ENCODE measurements at regions not wholly inside any gene's neighbourhood (a gene's known extent, or its start where the extent isn't known, plus 50 kb on each side); places are given as distances from the start of the nearest gene placed in this dataset.

DNA sequence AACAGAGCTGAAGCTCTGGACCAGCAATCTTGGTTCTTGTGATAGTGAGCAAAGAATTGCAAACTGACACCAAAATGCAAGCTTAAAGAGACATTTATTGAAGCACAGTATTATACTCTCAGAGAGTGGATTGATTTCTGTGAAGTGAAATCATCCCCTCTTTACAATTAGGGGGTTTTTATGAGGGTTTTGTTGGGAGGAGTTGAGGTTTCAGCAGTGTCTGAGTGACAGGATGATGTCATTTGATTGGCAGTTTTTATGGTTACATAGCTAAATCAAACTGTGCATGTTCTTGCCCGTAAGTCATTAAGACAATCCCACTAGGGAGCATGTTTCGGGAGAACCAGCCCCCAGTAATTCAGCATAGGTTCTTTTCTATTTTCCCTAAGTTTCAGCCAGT lies 1200.5 kb downstream of the SI start:
- ChIA-PET POLR2A (ENCODE audit: low non-redundant PET) (no interaction called here), CTCF (no interaction called here)
- no peaks in the 10 kb centered on the region for H3K4me1 ChIP-seq (ENCODE audit: insufficient read depth, low read length, poor library complexity, severe bottlenecking)
- intact Hi-C loops (cut with micrococcal nuclease; ENCODE audit: unreplicated experiment), result no loop called here
- H3K27ac ChIP-seq (ENCODE audit: low read depth, low read length, poor library complexity, severe bottlenecking), result no peak overlapping the region
- H3K27me3 ChIP-seq (replicated peaks; ENCODE audit: insufficient read depth, low read depth, low read length, poor library complexity), result no peaks in the 10 kb centered on the region
- no peak for DNase-seq (ENCODE audit: low spot score)
- no TSS peak for BruUV-seq (replicated peaks)
- peaks cover 5% of the 10 kb centered on the region for H3K9me3 ChIP-seq (ENCODE audit: low read depth, low read length, poor library complexity, severe bottlenecking)
- no peak for TF ChIP-seq EZH2 (IDR thresholded peaks at IDR 0.05; ENCODE audit: borderline replicate concordance, low read depth, low read length, poor library complexity, severe bottlenecking)
- TF ChIP-seq, protein P1, sequence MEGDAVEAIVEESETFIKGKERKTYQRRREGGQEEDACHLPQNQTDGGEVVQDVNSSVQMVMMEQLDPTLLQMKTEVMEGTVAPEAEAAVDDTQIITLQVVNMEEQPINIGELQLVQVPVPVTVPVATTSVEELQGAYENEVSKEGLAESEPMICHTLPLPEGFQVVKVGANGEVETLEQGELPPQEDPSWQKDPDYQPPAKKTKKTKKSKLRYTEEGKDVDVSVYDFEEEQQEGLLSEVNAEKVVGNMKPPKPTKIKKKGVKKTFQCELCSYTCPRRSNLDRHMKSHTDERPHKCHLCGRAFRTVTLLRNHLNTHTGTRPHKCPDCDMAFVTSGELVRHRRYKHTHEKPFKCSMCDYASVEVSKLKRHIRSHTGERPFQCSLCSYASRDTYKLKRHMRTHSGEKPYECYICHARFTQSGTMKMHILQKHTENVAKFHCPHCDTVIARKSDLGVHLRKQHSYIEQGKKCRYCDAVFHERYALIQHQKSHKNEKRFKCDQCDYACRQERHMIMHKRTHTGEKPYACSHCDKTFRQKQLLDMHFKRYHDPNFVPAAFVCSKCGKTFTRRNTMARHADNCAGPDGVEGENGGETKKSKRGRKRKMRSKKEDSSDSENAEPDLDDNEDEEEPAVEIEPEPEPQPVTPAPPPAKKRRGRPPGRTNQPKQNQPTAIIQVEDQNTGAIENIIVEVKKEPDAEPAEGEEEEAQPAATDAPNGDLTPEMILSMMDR (conservative IDR thresholded peaks at IDR 0.05; ENCODE audit: low read depth, low read length), result no peak
- no peak overlapping the region for H3K4me3 ChIP-seq (ENCODE audit: low read depth, low read length, poor library complexity, severe bottlenecking)
- no peaks in the 10 kb centered on the region for H3K36me3 ChIP-seq (ENCODE audit: insufficient read depth, low read length, poor library complexity, severe bottlenecking)

DNA sequence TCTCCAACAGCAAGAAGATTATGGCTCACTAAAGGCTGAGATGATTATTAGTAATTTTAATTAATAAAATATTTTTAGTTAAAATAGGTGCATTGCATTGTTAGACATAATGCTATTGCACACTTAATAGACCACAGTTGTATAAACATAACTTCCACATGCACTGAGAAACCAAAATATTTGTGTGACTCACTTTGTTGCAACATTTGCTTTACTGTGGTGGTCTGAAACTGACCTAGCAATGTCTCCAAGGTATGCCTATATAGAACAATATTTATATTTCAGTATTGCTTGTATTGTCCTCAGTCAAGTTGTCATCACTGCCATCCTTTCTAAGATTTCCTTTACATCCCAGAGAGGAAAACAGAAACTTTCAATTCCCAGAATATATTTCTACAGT lies 1215.2 kb downstream of the SI start:
- Histone ChIP-seq H3K36me3 (ENCODE audit: insufficient read depth, low read length, poor library complexity, severe bottlenecking) (no peaks in the 10 kb centered on the region), H3K27ac (ENCODE audit: low read depth, low read length, poor library complexity, severe bottlenecking) (no peak overlapping the region), H3K4me1 (ENCODE audit: insufficient read depth, low read length, poor library complexity, severe bottlenecking) (no peaks in the 10 kb centered on the region), H3K27me3 (replicated peaks; ENCODE audit: insufficient read depth, low read depth, low read length, poor library complexity) (no peaks in the 10 kb centered on the region), H3K4me3 (ENCODE audit: low read depth, low read length, poor library complexity, severe bottlenecking) (no peak overlapping the region), H3K9me3 (ENCODE audit: low read depth, low read length, poor library complexity, severe bottlenecking) (no peaks in the 10 kb centered on the region)
- no TSS peak for BruUV-seq (replicated peaks)
- DNase-seq (ENCODE audit: low spot score), result no peak
- ChIA-PET POLR2A (ENCODE audit: low non-redundant PET) (interaction anchor here (0.6 kb wide), 1 partner anchor 1276 kb away, joined by 3 read pairs; no protein-coding TSS in a partner anchor), CTCF (no interaction called here)
- TF ChIP-seq, protein P1 (conservative IDR thresholded peaks at IDR 0.05; ENCODE audit: low read depth, low read length), result no peak
- no peak for TF ChIP-seq EZH2 (IDR thresholded peaks at IDR 0.05; ENCODE audit: borderline replicate concordance, low read depth, low read length, poor library complexity, severe bottlenecking)
- intact Hi-C loops (cut with micrococcal nuclease; ENCODE audit: unreplicated experiment), result no loop called here

DNA sequence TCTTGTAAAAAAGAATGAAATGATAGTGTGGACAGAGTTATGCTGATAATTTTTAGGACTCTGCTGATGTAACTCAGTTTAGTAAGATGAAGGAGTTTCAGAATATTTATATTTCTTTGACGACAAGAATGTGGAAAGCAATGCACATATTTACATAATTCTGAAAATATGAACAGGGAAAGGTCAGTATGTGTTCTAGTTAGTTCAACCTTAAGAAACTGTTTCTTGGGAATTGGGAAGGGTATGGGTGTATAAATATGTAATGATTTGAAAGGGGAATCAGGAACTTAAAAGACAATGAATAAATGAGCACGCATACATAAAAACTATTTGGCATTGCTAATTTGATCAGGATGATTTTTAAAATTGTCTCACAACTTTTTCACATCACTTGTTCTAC lies 1226.1 kb downstream of the SI start:
- intact Hi-C loops (cut with micrococcal nuclease; ENCODE audit: unreplicated experiment), result no loop called here
- BruUV-seq (replicated peaks), result no TSS peak
- POLR2A ChIA-PET (ENCODE audit: low non-redundant PET), result no interaction called here

More for the DNA sequence above, 1226.1 kb downstream of the SI start:
- no peak overlapping the region for H3K4me3 ChIP-seq (ENCODE audit: low read depth, low read length, poor library complexity, severe bottlenecking)
- H3K36me3 ChIP-seq (ENCODE audit: insufficient read depth, low read length, poor library complexity, severe bottlenecking), result no peaks in the 10 kb centered on the region
- H3K4me1 ChIP-seq (ENCODE audit: insufficient read depth, low read length, poor library complexity, severe bottlenecking), result no peaks in the 10 kb centered on the region
- no peak for DNase-seq (ENCODE audit: low spot score)
- TF ChIP-seq EZH2 (IDR thresholded peaks at IDR 0.05; ENCODE audit: borderline replicate concordance, low read depth, low read length, poor library complexity, severe bottlenecking), result no peak
- TF ChIP-seq, protein P1 (conservative IDR thresholded peaks at IDR 0.05; ENCODE audit: low read depth, low read length), result no peak
- no peak overlapping the region for H3K27ac ChIP-seq (ENCODE audit: low read depth, low read length, poor library complexity, severe bottlenecking)
- CTCF ChIA-PET, result no interaction called here
- no peaks in the 10 kb centered on the region for H3K9me3 ChIP-seq (ENCODE audit: low read depth, low read length, poor library complexity, severe bottlenecking)
- H3K27me3 ChIP-seq (replicated peaks; ENCODE audit: insufficient read depth, low read depth, low read length, poor library complexity), result no peaks in the 10 kb centered on the region

Data from A673 (cell line).